Stomach smooth muscle (tissue), 2 donors: ENCODE measurements at regions not wholly inside any gene's neighbourhood (a gene's known extent, or its start where the extent isn't known, plus 50 kb on each side); places are given as distances from the start of the nearest gene placed in this dataset.

Experiments used
- H3K27ac ChIP-seq: one replicate; pipeline ENCODE4 v1.7.0; 2013; ENCODE audit warnings: mild to moderate bottlenecking, low read length, inconsistent platforms
- H3K27me3 ChIP-seq, 2 donors: one replicate each; pipeline ENCODE4 v1.7.0; 2013; ENCODE audit warnings: low read length in 2 of 2; ENCODE audit not compliant: insufficient read depth in 2 of 2, control insufficient read depth in 1 of 2
- H3K36me3 ChIP-seq, 2 donors: one replicate each; pipeline ENCODE4 v1.7.0; 2013; ENCODE audit warnings: low read length in 2 of 2; ENCODE audit not compliant: control insufficient read depth in 2 of 2, insufficient read depth in 2 of 2
- H3K4me1 ChIP-seq: one replicate; pipeline ENCODE4 v1.7.0; 2013; ENCODE audit warnings: low read length; ENCODE audit not compliant: control insufficient read depth, insufficient read depth
- H3K4me3 ChIP-seq, 2 donors: one replicate each; pipeline ENCODE4 v1.7.0; 2013; ENCODE audit warnings: low read length in 2 of 2
- H3K9ac ChIP-seq, 2 donors: one replicate each; pipeline ENCODE4 v1.7.0; 2013; ENCODE audit warnings: low read length in 2 of 2, mild to moderate bottlenecking in 1 of 2
- H3K9me3 ChIP-seq, 2 donors: one replicate each; pipeline ENCODE4 v1.7.0; 2013; ENCODE audit warnings: low read length in 2 of 2; ENCODE audit not compliant: control insufficient read depth in 2 of 2
- donor health status: healthy.
- donor health status: Pancreatic carcinoma.

DNA sequence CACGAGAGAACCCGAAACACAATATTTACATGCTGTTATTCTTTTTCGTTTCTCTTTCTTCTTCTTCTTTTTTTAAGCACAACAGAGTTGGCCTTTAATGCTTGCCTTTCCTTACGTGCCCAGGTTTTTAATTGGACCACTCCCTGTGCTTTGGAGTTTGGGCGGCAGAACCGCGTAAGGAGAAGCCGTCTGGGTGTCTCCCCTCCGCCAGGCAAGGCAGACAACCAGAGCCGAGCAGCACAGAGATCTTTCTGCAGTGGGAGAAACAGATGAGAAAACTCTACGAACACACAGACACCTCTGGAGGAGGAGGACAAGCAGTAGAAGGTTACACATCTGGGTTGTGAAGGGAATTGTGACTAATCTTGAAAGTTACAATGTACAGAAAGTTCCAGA, 150.0 kb upstream of the UBL3 start:
- no peaks in the 10 kb centered on the region for H3K4me1 ChIP-seq
- H3K27ac ChIP-seq, result no peak overlapping the region
- no peaks in the 10 kb centered on the region for H3K9me3 ChIP-seq
- no peak overlapping the region for H3K4me3 ChIP-seq
- H3K27me3 ChIP-seq, result no peaks in the 10 kb centered on the region
- H3K9ac ChIP-seq, result no peak overlapping the region
- H3K36me3 ChIP-seq, result no peaks in the 10 kb centered on the region

DNA sequence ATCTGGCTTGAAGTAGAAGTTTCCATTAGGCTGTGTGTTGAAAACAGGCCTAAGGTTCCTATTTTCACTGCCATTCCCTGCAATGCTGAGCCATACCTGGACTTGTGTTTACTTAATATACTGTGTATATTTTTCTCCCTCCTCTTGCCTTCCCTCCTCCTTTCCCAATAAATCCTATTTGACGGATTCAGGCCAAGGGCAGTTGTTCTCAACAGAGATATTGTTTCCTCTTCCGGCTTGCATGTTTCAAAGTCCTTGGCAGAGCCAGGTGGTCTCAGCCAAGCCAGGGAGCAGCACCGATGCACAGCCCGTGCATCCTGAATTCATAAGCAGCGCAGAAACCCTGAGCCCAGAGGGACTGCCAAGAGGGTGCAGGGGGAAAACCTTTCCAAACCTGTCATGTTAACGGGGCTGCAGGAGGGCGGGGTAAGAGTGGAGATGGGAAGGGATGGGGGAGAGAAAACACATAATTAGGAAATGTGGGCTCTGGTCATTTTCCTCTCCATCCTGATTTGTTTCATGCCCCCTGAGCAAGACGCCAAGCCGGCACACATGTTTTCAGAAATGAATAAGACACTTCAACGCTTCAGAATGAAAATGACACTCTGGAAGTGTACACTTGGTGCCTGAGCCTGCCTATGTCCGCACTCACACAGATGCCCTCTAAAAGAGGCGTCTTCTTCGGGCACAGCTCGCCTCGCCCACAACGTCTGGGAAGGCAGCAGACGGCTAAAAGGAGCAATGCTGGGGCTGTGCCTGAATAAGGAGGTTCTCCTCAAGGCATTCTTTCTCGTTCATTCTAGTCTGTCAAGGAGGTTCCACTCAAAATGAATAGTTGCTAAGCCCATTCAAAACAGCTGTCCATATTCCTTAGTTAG, 149.3 kb upstream of the UBL3 start:
- no peaks in the 10 kb centered on the region for H3K4me1 ChIP-seq
- no peaks in the 10 kb centered on the region for H3K27me3 ChIP-seq
- no peaks in the 10 kb centered on the region for H3K9me3 ChIP-seq
- no peaks in the 10 kb centered on the region for H3K36me3 ChIP-seq
- no peak overlapping the region for H3K27ac ChIP-seq
- no peak overlapping the region for H3K9ac ChIP-seq
- no peak overlapping the region for H3K4me3 ChIP-seq

DNA sequence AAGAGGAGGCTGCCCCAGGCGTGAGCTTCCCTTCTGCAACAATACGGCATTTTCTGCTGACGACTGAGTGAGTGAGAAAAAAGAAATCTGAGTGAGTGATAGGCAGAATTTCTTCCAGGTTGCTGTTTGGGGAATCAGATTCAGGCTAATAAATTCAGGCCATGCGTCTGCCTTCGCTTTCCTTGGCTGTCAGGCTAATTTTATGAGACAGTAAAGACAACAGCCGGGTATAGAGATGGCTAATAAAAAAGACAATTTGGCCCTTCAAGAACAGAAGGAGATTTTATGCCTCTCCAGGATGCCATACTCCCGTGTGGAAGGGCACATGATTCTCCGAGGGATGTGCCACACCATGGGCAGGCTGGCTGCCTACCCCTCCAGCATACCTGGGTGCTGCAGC, 145.9 kb upstream of the UBL3 start:
- H3K36me3 ChIP-seq, result no peaks in the 10 kb centered on the region
- H3K27me3 ChIP-seq, result no peaks in the 10 kb centered on the region
- no peaks in the 10 kb centered on the region for H3K4me1 ChIP-seq
- no peak overlapping the region for H3K9ac ChIP-seq
- no peak overlapping the region for H3K4me3 ChIP-seq
- no peaks in the 10 kb centered on the region for H3K9me3 ChIP-seq
- H3K27ac ChIP-seq, result no peak overlapping the region

GRCh38 chr13:29994911-29995595, 144.6 kb upstream of the UBL3 start:
- H3K27me3 ChIP-seq, result no peaks in the 10 kb centered on the region
- H3K27ac ChIP-seq, result no peak overlapping the region
- H3K36me3 ChIP-seq, result no peaks in the 10 kb centered on the region

DNA sequence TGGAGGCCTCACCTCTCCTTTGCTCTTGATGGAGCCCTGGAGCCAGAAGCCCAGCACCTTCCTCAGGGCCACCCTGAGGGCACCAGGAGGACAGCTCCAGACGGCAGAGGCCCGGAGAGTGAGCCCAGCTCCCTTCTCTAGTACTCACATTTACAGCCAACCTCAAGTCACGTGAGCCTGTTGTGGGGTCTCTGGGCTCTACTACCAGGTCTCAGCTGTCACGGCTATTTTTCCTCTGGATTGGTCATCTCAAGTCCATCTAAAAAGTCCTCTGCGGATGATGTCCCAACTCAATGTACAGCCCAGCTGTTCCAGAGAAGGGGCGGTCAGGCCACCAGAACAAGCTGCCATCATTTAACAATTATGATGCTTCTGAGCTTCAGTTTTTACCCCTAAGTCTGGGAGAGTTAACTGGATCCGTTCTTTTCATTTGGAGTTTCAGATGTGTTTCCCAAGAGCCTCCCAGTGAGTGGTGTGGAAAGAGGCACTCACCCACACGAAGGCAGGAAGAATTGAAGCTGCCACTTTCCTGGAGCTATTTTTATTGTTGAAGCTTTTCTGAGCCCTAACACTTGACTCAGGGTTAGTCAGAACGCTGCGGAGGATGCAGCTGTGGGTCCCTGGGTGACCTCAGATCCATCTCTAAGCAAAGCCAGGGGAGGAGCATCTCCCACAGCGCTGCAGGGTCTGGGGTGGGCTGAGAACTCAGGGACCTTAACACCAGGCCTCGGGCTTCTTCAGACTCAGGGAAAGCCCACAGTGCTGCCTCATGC, 143.5 kb upstream of the UBL3 start:
- Histone ChIP-seq H3K36me3 (no peaks in the 10 kb centered on the region), H3K4me3 (no peak overlapping the region), H3K9ac (no peak overlapping the region)

More at GRCh38 chr13:29994911-29995595, 144.6 kb upstream of the UBL3 start:
- no peak overlapping the region for H3K9ac ChIP-seq
- H3K4me3 ChIP-seq, result no peak overlapping the region
- H3K9me3 ChIP-seq, result no peaks in the 10 kb centered on the region
- H3K4me1 ChIP-seq, result no peaks in the 10 kb centered on the region

DNA sequence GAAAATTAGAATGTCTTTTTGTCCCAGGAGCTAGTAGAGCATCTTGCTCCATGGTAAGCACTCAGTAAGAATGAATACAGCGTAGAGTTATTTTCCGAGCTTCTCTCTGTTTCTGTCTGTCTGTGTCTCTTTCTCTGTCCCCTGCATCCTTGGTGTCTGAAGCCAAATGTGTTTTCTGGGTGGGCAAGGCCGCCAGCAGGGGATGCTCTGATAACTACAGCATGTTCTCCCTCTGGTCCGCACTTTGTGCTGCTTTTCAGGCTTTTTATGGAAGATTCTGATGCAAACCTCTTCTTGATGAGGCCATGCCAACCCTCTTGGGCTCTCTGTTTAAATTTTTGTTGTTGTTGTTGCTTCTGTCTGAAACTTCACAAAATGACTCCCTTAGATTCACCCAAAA, 142.8 kb upstream of the UBL3 start:
- peaks cover 0 to 2% of the 10 kb centered on the region in 2 donors for H3K9me3 ChIP-seq
- no peak overlapping the region for H3K9ac ChIP-seq
- no peaks in the 10 kb centered on the region for H3K36me3 ChIP-seq
- H3K4me1 ChIP-seq, result no peaks in the 10 kb centered on the region
- peaks cover 0 to 2% of the 10 kb centered on the region in 2 donors for H3K27me3 ChIP-seq
- H3K4me3 ChIP-seq, result no peak overlapping the region
- no peak overlapping the region for H3K27ac ChIP-seq

More for the DNA sequence above, 143.5 kb upstream of the UBL3 start:
- Histone ChIP-seq H3K27ac (no peak overlapping the region), H3K27me3 (peaks cover 0 to 2% of the 10 kb centered on the region in 2 donors), H3K9me3 (no peaks in the 10 kb centered on the region), H3K4me1 (no peaks in the 10 kb centered on the region)

- H3K27me3 ChIP-seq, result peaks cover 0 to 2% of the 10 kb centered on the region in 2 donors
- no peak overlapping the region for H3K27ac ChIP-seq
- no peaks in the 10 kb centered on the region for H3K4me1 ChIP-seq
- no peak overlapping the region for H3K4me3 ChIP-seq
- peaks cover 0 to 2% of the 10 kb centered on the region in 2 donors for H3K9me3 ChIP-seq
- H3K36me3 ChIP-seq, result no peaks in the 10 kb centered on the region
- H3K9ac ChIP-seq, result no peak overlapping the region
Measured at GRCh38 chr13:29991343-29991742, 140.9 kb upstream of the UBL3 start.

GRCh38 chr13:29987340-29987739, 136.9 kb upstream of the UBL3 start:
- Histone ChIP-seq H3K9me3 (peaks cover 0 to 2% of the 10 kb centered on the region in 2 donors), H3K4me1 (no peaks in the 10 kb centered on the region), H3K4me3 (no peak overlapping the region), H3K27me3 (peaks cover 0 to 2% of the 10 kb centered on the region in 2 donors), H3K9ac (no peak overlapping the region), H3K27ac (no peak overlapping the region), H3K36me3 (no peaks in the 10 kb centered on the region)

GRCh38 chr13:29980339-29980738, 129.9 kb upstream of the UBL3 start:
- Histone ChIP-seq H3K4me1 (no peaks in the 10 kb centered on the region), H3K27me3 (no peaks in the 10 kb centered on the region), H3K9ac (no peak overlapping the region), H3K27ac (no peak overlapping the region), H3K4me3 (no peak overlapping the region), H3K36me3 (no peaks in the 10 kb centered on the region), H3K9me3 (peaks cover 0 to 7% of the 10 kb centered on the region in 2 donors)

- no peaks in the 10 kb centered on the region for H3K27me3 ChIP-seq
- H3K9me3 ChIP-seq, result peaks cover 0 to 7% of the 10 kb centered on the region in 2 donors
- H3K4me1 ChIP-seq, result no peaks in the 10 kb centered on the region
- no peak overlapping the region for H3K9ac ChIP-seq
- H3K4me3 ChIP-seq, result no peak overlapping the region
- H3K36me3 ChIP-seq, result no peaks in the 10 kb centered on the region
- H3K27ac ChIP-seq, result no peak overlapping the region
Measured at GRCh38 chr13:29978211-29978610, 127.8 kb upstream of the UBL3 start.
